A673 (cell line): ENCODE measurements at regions not wholly inside any gene's neighbourhood (a gene's known extent, or its start where the extent isn't known, plus 50 kb on each side); places are given as distances from the start of the nearest gene placed in this dataset.

Experiments used
- EZH2 ChIP-seq: fragments of 200-600 bp; sonication (generic); IDR thresholded peaks from 2 replicates; pipeline ENCODE4 v1.6.1; 2017; ENCODE audit warnings: borderline replicate concordance, low read depth, mild to moderate bottlenecking, mixed read lengths, antibody characterized with exemption, low read length; ENCODE audit not compliant: poor library complexity, severe bottlenecking
- TF ChIP-seq, protein P1 (sequence below): fragments of 300-800, 200-600 bp; sonication (generic); conservative IDR thresholded peaks from 2 replicates; pipeline ENCODE4 v1.5.1; 2017; ENCODE audit warnings: low read depth, mild to moderate bottlenecking, antibody characterized with exemption, low read length, moderate library complexity, mixed read lengths

DNA sequence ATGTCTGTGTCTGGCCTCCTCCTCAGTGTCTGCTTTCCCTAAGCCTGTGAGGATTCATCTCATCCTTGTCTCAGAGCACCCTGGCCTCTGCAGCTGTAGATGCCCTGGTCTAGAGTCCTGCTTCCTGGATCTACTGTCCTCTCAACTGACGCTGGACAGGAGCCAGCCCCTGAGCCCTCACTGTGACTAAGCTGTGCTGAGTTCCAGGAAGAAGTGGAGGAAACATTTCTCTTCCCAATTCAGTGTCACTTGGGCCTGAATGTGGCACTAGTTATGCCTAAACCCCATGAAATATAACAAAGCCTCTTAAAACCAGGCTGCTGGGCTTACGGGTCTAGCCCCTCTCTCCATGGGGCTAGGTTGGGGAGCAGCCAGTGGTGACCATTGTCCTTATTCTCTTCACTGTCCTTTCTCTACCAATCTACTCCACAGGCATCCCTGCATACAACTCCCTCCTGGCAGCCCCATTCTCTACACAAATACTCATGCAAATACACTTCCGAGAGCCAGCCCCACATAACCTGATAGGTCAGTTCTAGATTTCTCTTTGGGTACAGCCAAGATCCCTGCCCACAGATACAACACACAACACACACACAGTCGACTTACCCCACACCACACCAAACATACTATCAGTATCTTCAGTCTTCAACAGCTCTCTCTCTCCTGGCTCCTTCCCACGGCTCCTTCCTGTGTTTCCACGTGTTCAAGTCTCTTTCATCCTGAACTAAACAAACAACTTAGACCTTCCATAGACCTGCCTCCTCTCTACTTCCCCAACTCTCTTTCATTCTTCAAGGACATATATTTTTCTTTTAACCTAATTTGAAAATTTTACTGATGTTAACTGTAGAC, 220.8 kb downstream of the SNX18 start:
- no peak for TF ChIP-seq EZH2
- TF ChIP-seq, protein P1, sequence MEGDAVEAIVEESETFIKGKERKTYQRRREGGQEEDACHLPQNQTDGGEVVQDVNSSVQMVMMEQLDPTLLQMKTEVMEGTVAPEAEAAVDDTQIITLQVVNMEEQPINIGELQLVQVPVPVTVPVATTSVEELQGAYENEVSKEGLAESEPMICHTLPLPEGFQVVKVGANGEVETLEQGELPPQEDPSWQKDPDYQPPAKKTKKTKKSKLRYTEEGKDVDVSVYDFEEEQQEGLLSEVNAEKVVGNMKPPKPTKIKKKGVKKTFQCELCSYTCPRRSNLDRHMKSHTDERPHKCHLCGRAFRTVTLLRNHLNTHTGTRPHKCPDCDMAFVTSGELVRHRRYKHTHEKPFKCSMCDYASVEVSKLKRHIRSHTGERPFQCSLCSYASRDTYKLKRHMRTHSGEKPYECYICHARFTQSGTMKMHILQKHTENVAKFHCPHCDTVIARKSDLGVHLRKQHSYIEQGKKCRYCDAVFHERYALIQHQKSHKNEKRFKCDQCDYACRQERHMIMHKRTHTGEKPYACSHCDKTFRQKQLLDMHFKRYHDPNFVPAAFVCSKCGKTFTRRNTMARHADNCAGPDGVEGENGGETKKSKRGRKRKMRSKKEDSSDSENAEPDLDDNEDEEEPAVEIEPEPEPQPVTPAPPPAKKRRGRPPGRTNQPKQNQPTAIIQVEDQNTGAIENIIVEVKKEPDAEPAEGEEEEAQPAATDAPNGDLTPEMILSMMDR, result no peak
